ENCODE measurements at regions not wholly inside any gene's neighbourhood (a gene's known extent, or its start where the extent isn't known, plus 50 kb on each side); places are given as distances from the start of the nearest gene placed in this dataset.

DNA sequence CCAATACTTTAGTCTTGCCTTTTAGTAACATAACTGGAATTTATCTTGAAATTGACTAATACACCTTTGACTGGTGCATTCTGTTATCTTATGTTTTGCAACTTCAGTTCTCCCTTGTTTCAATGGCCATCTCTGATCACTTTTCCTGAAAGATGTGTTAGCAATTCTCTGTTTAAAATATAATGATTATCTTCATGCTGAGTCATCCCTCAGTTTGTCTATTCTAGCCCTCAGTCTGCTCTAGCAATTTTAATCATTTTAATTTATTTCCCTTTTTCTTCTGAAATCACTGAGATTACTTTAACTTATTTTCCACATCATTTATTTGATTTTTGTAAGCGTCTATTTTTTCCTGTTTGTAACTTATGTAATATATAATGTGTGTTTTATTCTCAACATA, 221.9 kb upstream of the PDGFD start:
- Histone ChIP-seq H4K20me1 (replicated peaks in 1 of 2; ENCODE audit: control insufficient read depth in 1 of 2, insufficient read depth in 2 of 2, low read length in 2 of 2) (no peaks in the 10 kb centered on the region), H2AFZ (ENCODE audit: low read length) (no peak overlapping the region), H3K27me3 (replicated peaks in 1 of 4; ENCODE audit: control insufficient read depth in 3 of 4, extremely low read depth in 1 of 4, insufficient read depth in 3 of 4, low read length in 3 of 4) (no peaks in the 10 kb centered on the region), H3K79me1 (ENCODE audit: low read depth, low read length) (no peaks in the 10 kb centered on the region), H3K9ac (replicated peaks in 1 of 4; ENCODE audit: extremely low read depth in 1 of 4, low read depth in 3 of 4, low read length in 3 of 4) (no peak overlapping the region), H3K23me2 (ENCODE audit: low read depth, low read length) (no peaks in the 10 kb centered on the region), H3K4me3 (ENCODE audit: extremely low read depth in 1 of 4, insufficient read depth in 2 of 4, low read depth in 3 of 4, low read length in 4 of 4) (no peak overlapping the region), H3K27ac (ENCODE audit: low read depth, low read length) (no peak overlapping the region), H4K5ac (ENCODE audit: insufficient read length, low read depth, low read length) (no peak overlapping the region), H2BK15ac (ENCODE audit: low read length) (no peak overlapping the region), H3K18ac (ENCODE audit: extremely low read depth, low read length) (no peak overlapping the region), H2AK5ac (ENCODE audit: low read depth, low read length) (no peak overlapping the region), H4K91ac (replicated peaks; ENCODE audit: insufficient read length, low read length) (no peak overlapping the region), H3K14ac (ENCODE audit: insufficient read length) (no peak overlapping the region), H3K36me3 (ENCODE audit: control insufficient read depth in 2 of 4, insufficient read depth in 4 of 4, low read length in 3 of 4) (no peaks in the 10 kb centered on the region), H3K9me3 (ENCODE audit: insufficient read depth in 2 of 2, low read depth in 1 of 2, low read length in 1 of 2) (no peaks in the 10 kb centered on the region), H3K4me1 (replicated peaks in 1 of 4; ENCODE audit: control insufficient read depth in 3 of 4, insufficient read depth in 4 of 4, low read length in 3 of 4) (no peaks in the 10 kb centered on the region), H4K8ac (ENCODE audit: extremely low read depth, insufficient read depth, low read length) (no peak overlapping the region), H3K4me2 (ENCODE audit: insufficient read depth in 1 of 2, low read depth in 2 of 2, low read length in 2 of 2) (no peak overlapping the region), H3K79me2 (ENCODE audit: control insufficient read depth in 1 of 2, insufficient read depth in 2 of 2, low read length in 2 of 2) (no peaks in the 10 kb centered on the region), H2BK12ac (ENCODE audit: low read depth, low read length) (no peak overlapping the region), H2BK120ac (replicated peaks; ENCODE audit: low read depth, low read length) (no peak overlapping the region), H2BK20ac (ENCODE audit: low read length) (no peak overlapping the region), H3K4ac (replicated peaks; ENCODE audit: insufficient read length, low read depth, low read length) (no peak overlapping the region), H3K56ac (replicated peaks; ENCODE audit: insufficient read length, low read depth, low read length) (no peak overlapping the region), H3K23ac (ENCODE audit: insufficient read length) (no peak overlapping the region), H2BK5ac (ENCODE audit: low read depth, low read length) (no peak overlapping the region)
- TF ChIP-seq, protein P1, sequence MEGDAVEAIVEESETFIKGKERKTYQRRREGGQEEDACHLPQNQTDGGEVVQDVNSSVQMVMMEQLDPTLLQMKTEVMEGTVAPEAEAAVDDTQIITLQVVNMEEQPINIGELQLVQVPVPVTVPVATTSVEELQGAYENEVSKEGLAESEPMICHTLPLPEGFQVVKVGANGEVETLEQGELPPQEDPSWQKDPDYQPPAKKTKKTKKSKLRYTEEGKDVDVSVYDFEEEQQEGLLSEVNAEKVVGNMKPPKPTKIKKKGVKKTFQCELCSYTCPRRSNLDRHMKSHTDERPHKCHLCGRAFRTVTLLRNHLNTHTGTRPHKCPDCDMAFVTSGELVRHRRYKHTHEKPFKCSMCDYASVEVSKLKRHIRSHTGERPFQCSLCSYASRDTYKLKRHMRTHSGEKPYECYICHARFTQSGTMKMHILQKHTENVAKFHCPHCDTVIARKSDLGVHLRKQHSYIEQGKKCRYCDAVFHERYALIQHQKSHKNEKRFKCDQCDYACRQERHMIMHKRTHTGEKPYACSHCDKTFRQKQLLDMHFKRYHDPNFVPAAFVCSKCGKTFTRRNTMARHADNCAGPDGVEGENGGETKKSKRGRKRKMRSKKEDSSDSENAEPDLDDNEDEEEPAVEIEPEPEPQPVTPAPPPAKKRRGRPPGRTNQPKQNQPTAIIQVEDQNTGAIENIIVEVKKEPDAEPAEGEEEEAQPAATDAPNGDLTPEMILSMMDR (IDR thresholded peaks at IDR 0.05; ENCODE audit: control extremely low read depth in 1 of 3, insufficient read depth in 1 of 3, low read depth in 1 of 3, low read length in 3 of 3) = no peak
- TF ChIP-seq TEAD4 (IDR thresholded peaks at IDR 0.05; ENCODE audit: low read depth, low read length) (no peak), PHF8 (conservative IDR thresholded peaks at IDR 0.05; ENCODE audit: low read depth, low read length) (no peak), TBP (IDR thresholded peaks at IDR 0.05; ENCODE audit: low read depth, low read length) (no peak), BACH1 (IDR thresholded peaks at IDR 0.05; ENCODE audit: low read length) (no peak), RAD21 (IDR thresholded peaks at IDR 0.05 in 1 of 2, conservative IDR thresholded peaks at IDR 0.05 in 1 of 2; ENCODE audit: low read depth in 2 of 2, low read length in 2 of 2) (no peak), TCF12 (IDR thresholded peaks at IDR 0.05; ENCODE audit: low read depth, low read length) (no peak), EZH2 (IDR thresholded peaks at IDR 0.05; ENCODE audit: low read depth, low read length, severe bottlenecking) (no peak), JUN (IDR thresholded peaks at IDR 0.05; ENCODE audit: low read depth, low read length) (no peak)
- ChIA-PET POLR2A (ENCODE audit: partially characterized antibody) (no interaction called here), CTCF (ENCODE audit: partially characterized antibody) (no interaction called here)
- no peak for DNase-seq (ENCODE audit: low read depth in 1 of 2, low spot score in 2 of 2)
- WGBS, 2 experiments (ENCODE audit: extremely low coverage in 1 of 2, insufficient coverage in 1 of 2, insufficient read length in 1 of 2, insufficient replicate concordance in 2 of 2, low coverage in 1 of 2, low lambda C conversion rate in 2 of 2, missing lambda C conversion rate in 1 of 2) = 83% methylated on average over 1 of the region's 1 CpG; no CpG with 5 or more reads in 1 of the 2 experiments
- FAIRE-seq = no peak

Measured in H1 (cell line).